ENCODE measurements at regions not wholly inside any gene's neighbourhood (a gene's known extent, or its start where the extent isn't known, plus 50 kb on each side); places are given as distances from the start of the nearest gene placed in this dataset.

DNA sequence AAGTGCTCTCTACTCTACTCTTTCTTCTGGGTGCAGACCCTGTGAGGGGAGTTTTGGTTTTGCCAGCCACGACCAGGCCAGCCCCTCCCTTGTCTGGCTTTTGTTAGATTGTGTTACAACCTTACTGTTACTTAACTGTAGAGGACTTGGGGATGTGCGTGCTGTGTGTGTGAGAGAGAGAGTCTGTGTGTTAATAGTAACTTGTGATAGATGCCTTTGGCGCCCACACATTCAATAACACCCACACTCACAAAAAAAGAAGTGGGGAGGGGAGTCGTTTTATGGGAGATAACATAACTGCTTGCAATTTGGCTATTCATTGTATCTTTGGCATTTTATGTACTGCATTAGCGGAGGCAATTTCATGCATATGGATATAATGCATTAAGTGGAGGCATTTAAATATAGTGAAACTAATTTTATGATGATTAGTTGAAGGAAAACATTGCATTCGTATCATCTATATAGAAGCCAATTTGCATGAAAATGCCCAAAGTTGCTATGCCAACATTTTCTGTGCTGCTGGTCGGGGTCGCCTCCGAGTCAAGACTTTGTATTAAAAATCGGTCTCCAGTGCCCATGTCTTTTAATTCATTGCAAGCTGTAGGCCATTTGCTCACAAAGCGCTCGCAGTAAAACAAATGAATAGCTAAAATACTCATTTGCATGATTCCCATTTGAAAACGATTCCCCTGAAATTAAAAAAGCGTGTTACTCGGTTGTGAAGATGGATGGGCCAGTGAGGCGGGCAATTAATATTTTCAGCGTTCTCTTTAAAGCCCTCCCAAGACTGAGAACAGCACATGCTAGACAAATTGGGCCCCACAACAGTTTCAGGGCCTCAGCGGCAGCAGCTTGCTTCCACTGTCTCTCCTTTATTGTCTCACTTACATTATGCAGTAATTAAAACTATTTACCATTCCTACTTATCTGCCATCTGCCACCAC, 158.5 kb upstream of the SMAD3 start:
- H3K27ac Mint-ChIP-seq = no peak overlapping the region
- DNase-seq = peak; percentile 22
- Histone ChIP-seq H3K4me1 (ENCODE audit: control insufficient read depth, insufficient read depth, low read length) (no peaks in the 10 kb centered on the region), H3K9ac (ENCODE audit: extremely low read depth, low read length, poor library complexity, severe bottlenecking) (no peak overlapping the region), H3K36me3 (ENCODE audit: control insufficient read depth, insufficient read depth, low read length) (no peaks in the 10 kb centered on the region), H3K4me3 (ENCODE audit: low read length) (no peak overlapping the region), H3K27ac (ENCODE audit: low read depth, low read length) (peak overlapping the region; percentile 79), H3K27me3 (ENCODE audit: control insufficient read depth, insufficient read depth, low read length, poor library complexity, severe bottlenecking) (no peaks in the 10 kb centered on the region), H3K9me3 (ENCODE audit: control insufficient read depth, low read length) (no peaks in the 10 kb centered on the region)
- peaks cover 11% of the 10 kb centered on the region for H3K4me1 Mint-ChIP-seq
- 90 to 92% methylated on average over 15 to 16 of the region's 18 CpGs for WGBS, 2 experiments (ENCODE audit: insufficient coverage in 1 of 2, insufficient read length in 1 of 2)
- TF ChIP-seq, protein P1, sequence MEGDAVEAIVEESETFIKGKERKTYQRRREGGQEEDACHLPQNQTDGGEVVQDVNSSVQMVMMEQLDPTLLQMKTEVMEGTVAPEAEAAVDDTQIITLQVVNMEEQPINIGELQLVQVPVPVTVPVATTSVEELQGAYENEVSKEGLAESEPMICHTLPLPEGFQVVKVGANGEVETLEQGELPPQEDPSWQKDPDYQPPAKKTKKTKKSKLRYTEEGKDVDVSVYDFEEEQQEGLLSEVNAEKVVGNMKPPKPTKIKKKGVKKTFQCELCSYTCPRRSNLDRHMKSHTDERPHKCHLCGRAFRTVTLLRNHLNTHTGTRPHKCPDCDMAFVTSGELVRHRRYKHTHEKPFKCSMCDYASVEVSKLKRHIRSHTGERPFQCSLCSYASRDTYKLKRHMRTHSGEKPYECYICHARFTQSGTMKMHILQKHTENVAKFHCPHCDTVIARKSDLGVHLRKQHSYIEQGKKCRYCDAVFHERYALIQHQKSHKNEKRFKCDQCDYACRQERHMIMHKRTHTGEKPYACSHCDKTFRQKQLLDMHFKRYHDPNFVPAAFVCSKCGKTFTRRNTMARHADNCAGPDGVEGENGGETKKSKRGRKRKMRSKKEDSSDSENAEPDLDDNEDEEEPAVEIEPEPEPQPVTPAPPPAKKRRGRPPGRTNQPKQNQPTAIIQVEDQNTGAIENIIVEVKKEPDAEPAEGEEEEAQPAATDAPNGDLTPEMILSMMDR (conservative IDR thresholded peaks at IDR 0.05) = no peak
- H3K9me3 Mint-ChIP-seq = no peaks in the 10 kb centered on the region
- H3K27me3 Mint-ChIP-seq (ENCODE audit: insufficient read depth) = peaks cover 2% of the 10 kb centered on the region
- H3K36me3 Mint-ChIP-seq (ENCODE audit: low read depth) = no peaks in the 10 kb centered on the region
- no peak overlapping the region for H3K4me3 Mint-ChIP-seq

DNA sequence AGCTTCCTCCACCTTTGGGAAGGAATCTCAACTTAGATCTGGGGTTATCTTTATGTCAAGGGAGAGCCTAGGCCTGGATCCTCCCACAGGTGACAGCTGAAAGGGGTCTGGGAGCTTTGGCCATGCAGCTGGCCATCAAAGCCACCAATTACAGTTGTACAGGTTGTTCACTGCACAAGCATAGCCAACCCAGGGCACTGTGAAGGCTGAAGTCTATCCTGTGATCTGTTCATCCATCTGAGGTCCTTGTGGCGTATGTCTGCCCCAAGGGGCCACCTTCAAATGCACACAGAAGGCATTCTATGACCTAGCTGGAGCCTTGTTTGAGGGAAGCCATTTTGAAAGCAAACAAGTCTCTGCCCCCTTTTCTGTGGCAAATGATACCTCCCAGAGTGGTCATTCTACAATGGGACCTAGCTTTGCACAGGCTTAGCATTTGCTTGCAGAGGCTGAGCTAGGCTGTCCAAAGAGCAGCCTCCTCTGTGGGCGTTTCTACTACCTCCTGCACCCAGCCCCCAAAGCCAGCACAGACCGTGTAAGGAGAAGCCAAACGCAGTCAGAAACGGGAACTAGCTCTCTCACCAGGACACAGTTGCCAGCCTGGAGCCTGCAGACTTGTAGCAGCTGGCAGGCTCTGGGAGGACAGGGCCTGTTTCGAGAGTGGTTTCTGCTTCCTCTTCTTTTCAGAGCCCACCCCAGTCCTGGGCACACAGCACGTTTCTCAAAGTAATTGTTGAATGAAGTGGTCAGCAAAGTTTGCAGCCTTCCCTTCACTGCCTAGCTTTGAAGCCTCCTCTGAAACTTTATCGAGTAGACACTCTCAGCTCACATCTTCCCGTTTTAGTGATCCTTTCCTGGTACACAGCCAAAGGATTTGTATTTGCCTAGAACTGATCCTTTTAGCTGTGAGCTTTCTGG, 157.3 kb upstream of the SMAD3 start:
- no peaks in the 10 kb centered on the region for H3K36me3 Mint-ChIP-seq (ENCODE audit: low read depth)
- WGBS, 2 experiments (ENCODE audit: insufficient coverage in 1 of 2, insufficient read length in 1 of 2) = 77 to 87% methylated on average over 8 to 9 of the region's 9 CpGs

DNA sequence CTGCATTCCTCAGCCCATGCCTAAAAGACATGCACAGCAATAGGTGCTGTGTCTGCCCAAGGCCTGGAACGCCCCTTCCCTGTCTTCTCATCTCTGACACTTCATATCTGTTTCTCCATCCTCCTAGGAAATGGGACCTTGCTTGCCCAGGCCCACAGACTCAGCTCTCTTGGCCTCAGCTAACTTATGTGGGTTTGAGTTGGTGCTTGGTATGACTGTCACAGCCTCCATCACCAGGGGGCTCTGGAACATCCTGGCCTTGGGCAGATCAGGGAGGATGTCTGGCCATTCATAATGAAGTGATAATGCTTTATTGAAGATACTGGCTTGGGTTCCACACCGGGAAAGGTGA, 156.7 kb upstream of the SMAD3 start:
- no peaks in the 10 kb centered on the region for H3K4me1 ChIP-seq (ENCODE audit: control insufficient read depth, insufficient read depth, low read length)
- peak; percentile 48 for DNase-seq
- Mint-ChIP-seq H3K9me3 (no peaks in the 10 kb centered on the region), H3K27me3 (ENCODE audit: insufficient read depth) (peaks cover 4% of the 10 kb centered on the region), H3K4me3 (no peak overlapping the region), H3K4me1 (peaks cover 11% of the 10 kb centered on the region), H3K27ac (no peak overlapping the region), H3K36me3 (ENCODE audit: low read depth) (no peaks in the 10 kb centered on the region)
- TF ChIP-seq, protein P1 (conservative IDR thresholded peaks at IDR 0.05) = peak; percentile 33
- H3K27ac ChIP-seq (ENCODE audit: low read depth, low read length) = no peak overlapping the region
- 47 to 50% methylated on average over 2 of the region's 2 CpGs for WGBS, 2 experiments (ENCODE audit: insufficient coverage in 1 of 2, insufficient read length in 1 of 2)
- no peaks in the 10 kb centered on the region for H3K9me3 ChIP-seq (ENCODE audit: control insufficient read depth, low read length)
- H3K36me3 ChIP-seq (ENCODE audit: control insufficient read depth, insufficient read depth, low read length) = no peaks in the 10 kb centered on the region
- H3K27me3 ChIP-seq (ENCODE audit: control insufficient read depth, insufficient read depth, low read length, poor library complexity, severe bottlenecking) = no peaks in the 10 kb centered on the region
- H3K9ac ChIP-seq (ENCODE audit: extremely low read depth, low read length, poor library complexity, severe bottlenecking) = no peak overlapping the region
- no peak overlapping the region for H3K4me3 ChIP-seq (ENCODE audit: low read length)

More for the DNA sequence above, 157.3 kb upstream of the SMAD3 start:
- Mint-ChIP-seq H3K4me1 (peaks cover 11% of the 10 kb centered on the region), H3K4me3 (no peak overlapping the region), H3K27me3 (ENCODE audit: insufficient read depth) (peaks cover 4% of the 10 kb centered on the region), H3K9me3 (no peaks in the 10 kb centered on the region), H3K27ac (no peak overlapping the region)
- H3K4me1 ChIP-seq (ENCODE audit: control insufficient read depth, insufficient read depth, low read length) = no peaks in the 10 kb centered on the region
- no peaks in the 10 kb centered on the region for H3K9me3 ChIP-seq (ENCODE audit: control insufficient read depth, low read length)
- DNase-seq = peak; percentile 40
- H3K27me3 ChIP-seq (ENCODE audit: control insufficient read depth, insufficient read depth, low read length, poor library complexity, severe bottlenecking) = no peaks in the 10 kb centered on the region
- H3K9ac ChIP-seq (ENCODE audit: extremely low read depth, low read length, poor library complexity, severe bottlenecking) = no peak overlapping the region
- H3K36me3 ChIP-seq (ENCODE audit: control insufficient read depth, insufficient read depth, low read length) = no peaks in the 10 kb centered on the region
- TF ChIP-seq, protein P1 (conservative IDR thresholded peaks at IDR 0.05) = no peak
- no peak overlapping the region for H3K4me3 ChIP-seq (ENCODE audit: low read length)
- peak overlapping the region; percentile 79 for H3K27ac ChIP-seq (ENCODE audit: low read depth, low read length)
